GM18909 (cell line): ENCODE measurements at regions not wholly inside any gene's neighbourhood (a gene's known extent, or its start where the extent isn't known, plus 50 kb on each side); places are given as distances from the start of the nearest gene placed in this dataset.
"Not testable (repeated sequence)": the region's sequence is repeated elsewhere in the genome, so short reads cannot be mapped to it uniquely, and the experiment has no call there.

Experiments used
- ATAC-seq: cut with Tn5 transposase; IDR thresholded peaks from one replicate; pipeline ENCODE4 v1.9.1; 2021; ENCODE audit warnings: mild to moderate bottlenecking; ENCODE audit not compliant: unreplicated experiment, poor library complexity

- no peak for ATAC-seq
These were observed 105.8 kb upstream of the TRIM2 start for GRCh38 chr4:153098427-153098826.

- ATAC-seq = no peak
These were observed 104.7 kb upstream of the TRIM2 start for GRCh38 chr4:153099391-153100140.

GRCh38 chr4:153106736-153107135 lies 97.5 kb upstream of the TRIM2 start:
- ATAC-seq = not testable (repeated sequence)

GRCh38 chr4:153107246-153107645 lies 97.0 kb upstream of the TRIM2 start:
- ATAC-seq = no peak

DNA sequence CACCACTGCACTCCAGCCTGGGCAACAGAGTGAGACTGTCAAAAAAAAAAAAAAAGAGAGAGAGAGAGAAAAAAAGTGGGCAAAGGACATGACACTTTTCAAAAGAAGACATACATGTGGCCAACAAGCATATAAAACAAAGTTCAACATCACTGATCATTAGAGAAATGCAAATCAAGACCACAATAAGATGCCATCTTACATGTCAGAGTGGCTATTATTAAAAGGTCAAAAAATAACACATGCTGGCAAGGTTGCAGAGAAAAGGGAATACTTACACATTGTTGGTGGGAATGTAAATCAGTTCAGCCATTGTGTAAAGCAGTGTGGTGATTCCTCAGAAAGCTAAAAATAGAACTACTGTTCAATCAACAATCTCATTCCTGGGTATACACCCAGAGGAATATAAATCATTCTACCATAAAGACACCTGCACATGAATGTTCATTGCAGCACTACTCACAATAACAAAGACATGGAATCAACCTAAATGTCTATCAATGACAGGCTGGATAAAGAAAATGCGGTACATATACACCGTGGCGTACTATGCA lies 94.9 kb upstream of the TRIM2 start:
- ATAC-seq = no peak

- no peak for ATAC-seq
These were observed 93.5 kb upstream of the TRIM2 start for GRCh38 chr4:153110739-153111138.

DNA sequence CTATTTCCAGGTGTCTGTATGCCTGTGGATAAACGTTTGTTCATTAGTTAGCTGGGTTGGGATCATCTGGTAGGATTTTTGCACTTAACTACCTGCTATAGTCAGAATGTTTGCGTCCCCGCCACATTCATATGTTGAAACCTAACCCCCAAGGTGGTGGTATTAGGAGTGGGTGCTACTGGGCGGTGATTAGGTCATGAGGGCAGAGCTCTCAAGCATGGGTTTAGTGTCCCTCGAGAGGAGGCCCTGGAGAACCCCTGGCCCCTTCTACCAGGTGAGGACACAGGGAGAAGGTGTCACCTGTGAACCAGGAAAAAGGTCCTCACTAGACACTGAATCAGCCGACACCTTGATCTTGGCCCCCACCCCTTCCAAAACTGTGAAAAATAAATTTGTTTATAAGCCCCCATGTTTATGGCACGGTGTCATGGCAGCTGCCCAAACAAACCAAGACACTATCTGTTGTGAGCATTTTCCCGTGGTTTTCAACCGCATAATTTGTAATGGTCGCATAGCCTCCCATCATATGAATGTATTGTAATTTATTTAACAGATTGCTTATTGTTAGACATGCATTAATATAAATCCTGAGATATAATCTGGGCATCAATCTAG lies 92.7 kb upstream of the TRIM2 start:
- no peak for ATAC-seq

DNA sequence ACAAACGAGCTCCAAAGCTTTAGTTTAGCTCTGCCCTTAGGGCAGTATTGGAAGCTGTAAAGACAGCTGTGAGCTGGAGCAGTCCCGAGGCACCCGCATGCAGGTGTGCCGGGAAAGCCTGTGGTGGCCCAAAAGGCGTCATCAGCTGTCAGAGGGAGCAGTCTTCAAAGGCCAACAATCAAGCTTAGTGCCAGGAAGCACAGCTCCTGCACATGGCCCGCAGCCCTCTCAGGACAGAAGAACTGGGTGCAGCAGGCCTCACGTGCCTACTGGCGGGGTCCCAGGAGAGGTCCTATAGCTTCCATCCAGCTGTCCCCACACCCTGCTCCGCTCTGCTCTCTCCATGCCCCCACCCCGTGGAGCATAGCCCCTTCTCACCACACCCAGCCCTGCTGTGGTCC lies 92.2 kb upstream of the TRIM2 start:
- peak; percentile 35 for ATAC-seq

GRCh38 chr4:153113061-153113837 lies 91.0 kb upstream of the TRIM2 start:
- no peak for ATAC-seq

DNA sequence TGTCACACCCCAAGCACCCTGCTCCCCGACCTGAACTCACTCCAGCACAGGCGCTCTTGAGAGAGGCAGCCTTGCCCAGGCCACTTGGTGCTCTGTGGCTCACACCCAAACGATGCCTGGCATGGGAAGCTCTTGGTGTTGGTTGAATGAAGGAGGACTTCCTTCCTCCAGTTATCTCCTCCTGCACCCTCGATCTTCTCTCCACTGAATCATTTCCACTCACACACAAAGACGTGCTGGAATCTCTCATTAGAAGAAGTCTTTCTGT lies 90.5 kb upstream of the TRIM2 start:
- ATAC-seq = no peak

DNA sequence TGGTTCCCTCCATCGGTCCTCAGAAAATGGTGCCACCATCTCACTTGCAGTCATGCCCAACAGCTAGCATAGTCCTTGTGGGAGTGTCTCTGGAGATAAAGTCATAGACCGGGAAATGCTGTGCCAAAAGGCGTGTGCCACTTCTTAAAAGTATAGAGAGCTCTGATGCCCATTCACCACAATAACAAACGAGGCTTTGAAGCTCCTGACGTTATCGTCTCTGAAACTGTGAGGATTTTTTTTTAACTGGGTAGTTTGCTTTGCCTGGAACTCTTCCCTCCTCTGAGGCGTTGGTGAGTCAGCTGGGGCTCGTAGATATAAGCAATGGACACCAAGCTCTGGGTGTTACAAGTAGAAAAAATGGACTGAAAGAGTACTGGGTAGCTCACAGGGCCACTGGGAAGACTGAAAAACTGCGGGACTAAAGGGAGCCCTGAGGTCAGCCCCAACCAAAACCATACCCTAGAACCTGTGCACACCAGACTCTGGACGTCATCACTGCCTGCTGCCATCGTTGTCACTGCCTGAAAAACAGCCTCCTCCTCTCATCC lies 89.4 kb upstream of the TRIM2 start:
- no peak for ATAC-seq

DNA sequence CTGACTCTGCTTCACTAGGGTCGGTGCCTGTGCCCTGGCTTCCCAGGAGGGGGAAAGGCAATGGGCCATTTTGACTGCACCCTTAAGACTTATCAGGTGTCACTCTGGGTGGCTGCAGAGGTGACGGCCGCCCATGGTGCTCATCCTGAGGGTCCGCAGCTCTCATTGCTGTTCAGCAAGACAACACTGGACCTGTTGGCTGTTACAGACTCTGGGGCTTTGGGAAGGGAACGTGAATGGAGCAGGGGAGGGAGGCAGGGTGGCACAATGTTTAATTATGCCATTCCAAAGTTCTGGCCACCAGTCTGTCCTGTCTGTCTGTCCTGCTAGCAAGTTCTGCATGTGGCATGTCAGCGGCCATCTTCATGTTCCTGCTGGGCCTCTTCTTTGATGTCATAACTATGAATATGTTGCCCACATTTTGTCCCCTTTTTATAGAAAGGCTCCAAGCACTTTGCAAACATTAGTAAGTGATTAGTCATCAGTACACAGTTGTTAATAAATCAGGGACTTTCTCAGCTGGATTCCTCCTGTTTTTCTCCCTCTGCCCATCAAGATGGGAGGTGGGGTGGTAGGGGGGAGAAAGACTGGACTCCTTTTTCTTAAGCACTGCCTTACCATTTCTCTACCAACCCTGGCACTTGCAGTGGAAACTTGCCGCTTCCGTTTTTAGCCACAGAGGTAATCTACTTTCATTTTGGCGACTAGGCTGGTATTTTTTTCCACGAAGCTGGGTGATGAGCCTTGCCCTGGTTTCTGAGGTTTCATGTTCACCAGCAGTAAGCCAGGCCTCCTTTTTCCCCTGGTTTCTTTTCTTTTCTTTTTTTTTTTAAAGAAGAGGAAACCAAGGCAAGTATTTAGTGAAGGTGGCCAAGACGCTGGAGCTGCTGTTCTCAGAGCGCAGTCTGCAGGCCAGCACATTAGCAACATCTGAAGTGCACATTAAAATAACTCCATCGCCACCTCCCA lies 88.6 kb upstream of the TRIM2 start:
- ATAC-seq = peak; percentile 84

DNA sequence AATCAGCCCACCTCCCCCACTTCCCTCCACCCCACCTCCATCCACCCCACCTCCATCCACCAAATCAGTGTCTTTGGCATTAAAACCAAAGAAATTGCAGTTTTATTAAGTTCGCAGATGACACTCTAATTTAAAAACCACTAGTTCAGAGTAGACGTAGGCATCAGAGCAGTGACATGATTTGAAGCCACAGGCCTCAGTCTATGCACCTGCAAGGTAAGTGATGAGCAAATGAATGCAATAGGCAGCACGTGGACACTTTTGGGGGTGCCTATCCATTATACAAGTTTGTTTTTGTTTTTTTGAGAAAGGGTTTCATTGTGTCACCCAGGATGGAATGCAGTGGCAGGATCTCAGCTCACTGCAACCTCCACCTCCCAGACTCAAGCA lies 88.0 kb upstream of the TRIM2 start:
- ATAC-seq = no peak

DNA sequence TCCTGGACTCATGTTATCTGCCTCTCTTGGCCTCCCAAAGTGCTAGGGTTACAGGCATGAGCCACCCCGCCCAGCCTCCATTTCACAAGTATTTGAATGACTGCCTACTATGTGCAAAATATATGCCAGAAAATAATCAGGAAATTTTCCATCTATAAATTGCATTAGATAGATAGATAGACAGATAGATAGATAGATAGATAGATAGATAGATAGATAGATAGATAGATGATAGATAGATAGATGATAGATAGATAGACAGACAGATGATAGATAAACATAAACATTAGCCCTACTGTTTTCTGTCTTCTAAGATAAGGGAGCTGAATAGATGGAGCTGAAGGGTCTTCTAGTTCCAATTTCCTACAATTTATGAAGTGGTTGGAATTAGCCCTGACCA lies 87.4 kb upstream of the TRIM2 start:
- ATAC-seq = no peak

GRCh38 chr4:153117554-153117953 lies 86.7 kb upstream of the TRIM2 start:
- ATAC-seq = no peak

DNA sequence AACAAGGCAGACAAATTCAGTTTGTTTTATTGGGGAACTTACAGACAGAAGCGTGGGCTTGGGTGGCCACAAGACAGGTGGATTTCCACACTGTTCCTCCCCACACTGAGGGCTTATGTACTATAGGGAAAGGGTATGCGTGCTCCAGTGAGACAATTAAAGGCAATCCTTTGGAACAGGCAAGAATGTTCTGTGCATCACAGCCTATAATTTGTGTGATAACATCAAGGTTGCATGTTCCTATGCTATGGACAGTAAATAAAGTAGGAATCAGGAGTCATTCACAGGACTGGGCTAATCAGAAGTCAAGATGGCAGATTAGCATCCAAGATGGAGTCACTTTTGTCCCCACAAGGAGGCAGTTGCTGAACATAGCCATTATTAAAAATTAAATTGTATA lies 84.6 kb upstream of the TRIM2 start:
- no peak for ATAC-seq

DNA sequence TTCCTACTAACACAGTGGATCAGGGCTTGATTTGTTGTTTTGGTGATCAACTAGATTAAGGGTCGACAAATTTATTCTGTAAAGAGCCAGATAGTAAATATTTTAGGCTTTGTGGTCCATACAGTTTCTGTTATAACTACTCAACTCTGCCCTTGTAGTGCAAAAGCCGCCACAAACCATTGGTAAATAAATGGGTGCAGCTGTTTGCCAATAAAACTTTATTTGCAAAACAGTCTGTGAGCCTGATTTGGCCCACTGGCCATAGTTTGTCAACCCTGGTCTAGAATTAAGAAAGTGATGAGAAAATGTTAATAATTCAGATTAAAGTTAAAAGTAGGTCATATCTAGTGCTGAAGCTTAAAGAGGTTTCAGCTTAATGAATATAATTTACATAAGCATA lies 84.0 kb upstream of the TRIM2 start:
- no peak for ATAC-seq

GRCh38 chr4:153122855-153123254 lies 81.4 kb upstream of the TRIM2 start:
- no peak for ATAC-seq

DNA sequence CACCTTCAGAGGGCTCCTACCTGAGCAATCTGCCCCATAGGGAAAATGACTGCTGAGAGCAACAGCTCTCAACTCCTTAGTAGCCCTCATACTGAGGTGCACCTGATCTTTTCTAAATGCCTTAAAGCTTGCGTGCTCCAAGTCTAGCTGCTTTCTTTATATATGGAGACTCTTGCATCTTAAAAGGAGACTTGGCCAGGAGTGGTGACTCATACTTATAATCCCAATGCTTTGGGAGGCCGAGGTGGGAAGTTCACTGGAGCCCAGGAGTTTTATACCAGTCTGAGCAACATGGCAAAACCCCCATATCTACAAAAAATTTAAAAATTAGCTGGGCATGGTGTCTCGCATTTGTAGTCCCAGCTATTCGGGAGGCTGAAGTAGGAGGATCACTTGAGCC lies 78.1 kb upstream of the TRIM2 start:
- no peak for ATAC-seq
